RWPE2 (cell line): ENCODE measurements at regions not wholly inside any gene's neighbourhood (a gene's known extent, or its start where the extent isn't known, plus 50 kb on each side); places are given as distances from the start of the nearest gene placed in this dataset.
"Not testable (repeated sequence)": the region's sequence is repeated elsewhere in the genome, so short reads cannot be mapped to it uniquely, and the experiment has no call there.

Source experiments
- ATAC-seq: fragments of 200-7000 bp; cut with Tn5 transposase; 3 replicates; pipeline ENCODE4 v1.9.1; 2021; ENCODE audit warnings: low read depth
- DNase-seq: peaks from one replicate; pipeline ENCODE4 v3.0.0-alpha.2; 2020; ENCODE audit warnings: low spot score
- H3K27ac ChIP-seq: fragments of 450-650 bp; 2 replicates; pipeline ENCODE4 v1.5.1; 2017; ENCODE audit warnings: mild to moderate bottlenecking; ENCODE audit not compliant: poor library complexity, severe bottlenecking
- H3K27me3 ChIP-seq: fragments of 250-450 bp; sonication (Bioruptor Pico); 2 replicates; pipeline ENCODE4 v1.5.1; 2021; ENCODE audit warnings: mild to moderate bottlenecking, moderate library complexity; ENCODE audit not compliant: insufficient read depth, poor library complexity, severe bottlenecking
- H3K36me3 ChIP-seq: fragments of 250-450 bp; sonication (Bioruptor Pico); 2 replicates; pipeline ENCODE4 v1.5.1; 2020; ENCODE audit warnings: low read depth, mild to moderate bottlenecking, moderate library complexity
- H3K4me1 ChIP-seq: fragments of 250-450 bp; sonication (Bioruptor Pico); 2 replicates; pipeline ENCODE4 v1.5.1; 2021; ENCODE audit warnings: mild to moderate bottlenecking, moderate library complexity; ENCODE audit not compliant: insufficient read depth, poor library complexity, severe bottlenecking
- H3K4me3 ChIP-seq: fragments of 250-450 bp; sonication (Bioruptor Pico); 2 replicates; pipeline ENCODE4 v1.5.1; 2021; ENCODE audit warnings: mild to moderate bottlenecking, moderate library complexity; ENCODE audit not compliant: severe bottlenecking
- H3K9me3 ChIP-seq: fragments of 250-450 bp; sonication (Bioruptor Pico); 2 replicates; pipeline ENCODE4 v1.5.1; 2021; ENCODE audit warnings: mild to moderate bottlenecking, moderate library complexity; ENCODE audit not compliant: severe bottlenecking
- CTCF ChIP-seq: fragments of 450-650 bp; IDR thresholded peaks from one replicate; pipeline ENCODE4 v1.5.1; 2017; ENCODE audit warnings: mild to moderate bottlenecking, moderate library complexity; ENCODE audit not compliant: poor library complexity, severe bottlenecking

DNA sequence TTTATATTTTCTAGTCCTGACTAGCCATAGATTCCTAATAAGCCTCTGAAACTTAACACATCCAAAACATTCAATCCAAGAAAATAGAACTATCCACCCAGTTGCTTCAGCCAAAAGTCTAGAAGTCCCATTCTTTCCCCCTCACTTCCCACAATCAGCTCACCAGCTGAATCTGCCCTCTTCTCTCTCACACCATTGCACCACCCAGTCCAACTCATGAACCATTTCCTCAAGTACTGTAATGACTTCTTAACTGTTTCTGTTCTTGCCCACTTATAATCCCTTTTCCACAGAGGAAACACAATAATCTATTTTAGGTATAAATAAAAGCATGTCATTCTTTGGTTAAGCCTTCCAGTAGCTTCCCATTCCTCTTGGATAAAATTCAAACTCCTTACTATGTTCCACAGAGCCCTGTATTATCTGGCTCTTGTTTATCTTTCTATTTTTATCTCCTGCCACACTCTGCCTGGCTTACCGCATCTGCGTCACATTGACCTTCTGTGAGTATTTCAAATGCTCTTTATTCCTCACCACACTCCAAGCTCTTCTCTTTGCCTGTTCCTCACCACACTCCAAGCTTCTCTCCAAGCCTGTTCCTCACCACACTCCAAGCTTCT, 205.9 kb upstream of the FRG1 start:
- H3K4me3 ChIP-seq, H3K4me1 ChIP-seq, H3K36me3 ChIP-seq, ATAC-seq, H3K9me3 ChIP-seq, H3K27me3 ChIP-seq, DNase-seq, H3K27ac ChIP-seq: not testable (repeated sequence)

DNA sequence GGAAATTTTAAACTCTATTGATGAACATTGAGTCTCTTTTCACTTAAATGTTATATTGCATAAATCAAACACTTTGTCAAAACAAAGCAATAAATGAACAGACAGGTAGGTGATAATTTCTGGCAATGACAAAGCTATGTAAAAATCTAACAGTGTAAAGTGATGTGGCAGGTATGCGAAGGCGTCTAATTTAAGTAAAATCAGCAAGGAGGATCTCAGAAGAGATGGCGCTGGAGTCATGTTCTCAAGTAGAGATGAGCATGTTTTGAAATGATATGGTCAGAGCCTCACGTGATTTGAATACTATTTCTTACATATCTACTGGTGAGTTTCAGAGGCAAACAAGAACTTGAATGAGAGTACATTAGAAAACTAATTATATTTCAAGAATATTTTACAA, 204.0 kb upstream of the FRG1 start:
- not testable (repeated sequence) for ATAC-seq, DNase-seq

DNA sequence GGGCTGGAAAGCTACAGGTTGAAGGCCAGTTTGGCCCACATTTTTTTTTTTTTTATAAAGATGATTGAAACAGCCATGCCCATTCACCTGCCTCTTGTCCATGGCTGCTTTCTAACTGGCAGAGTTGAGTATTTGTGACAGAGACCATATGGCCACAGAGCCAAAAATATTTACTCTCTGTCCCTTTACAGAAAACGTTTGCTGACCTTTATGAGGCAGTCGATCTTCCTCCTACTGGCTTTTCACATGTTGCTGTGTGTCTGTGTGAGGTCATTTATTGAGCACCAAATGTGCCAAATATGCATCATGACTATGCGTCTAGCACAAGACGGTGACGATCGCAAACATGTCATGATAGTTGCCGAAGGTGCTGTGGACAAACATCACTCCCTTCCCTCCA, 200.6 kb upstream of the FRG1 start:
- H3K27me3 ChIP-seq, H3K9me3 ChIP-seq, ATAC-seq, H3K4me3 ChIP-seq, H3K36me3 ChIP-seq, H3K27ac ChIP-seq, DNase-seq, H3K4me1 ChIP-seq: not testable (repeated sequence)

More for the DNA sequence above, 204.0 kb upstream of the FRG1 start:
- H3K9me3 ChIP-seq, H3K27ac ChIP-seq, H3K27me3 ChIP-seq, H3K4me1 ChIP-seq, H3K36me3 ChIP-seq, H3K4me3 ChIP-seq: not testable (repeated sequence)

DNA sequence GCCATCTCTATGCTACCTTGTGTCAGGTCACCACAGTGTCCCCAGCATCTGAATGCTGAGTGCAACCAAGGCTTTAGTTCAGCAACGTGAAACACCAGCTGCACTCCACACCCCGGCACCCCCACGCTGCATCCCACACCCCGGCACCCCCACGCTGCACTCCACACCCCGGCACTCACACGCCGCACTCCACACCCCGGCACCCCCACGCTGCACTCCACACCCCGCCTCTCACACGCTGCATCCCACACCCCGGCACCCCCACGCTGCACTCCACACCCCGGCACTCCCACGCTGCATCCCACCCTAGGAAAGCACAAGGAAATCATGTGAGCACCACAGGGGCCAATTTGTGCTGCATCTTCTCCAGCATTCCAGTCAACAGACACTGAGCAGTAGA, 199.8 kb upstream of the FRG1 start:
- H3K4me1 ChIP-seq, result no peaks in the 10 kb centered on the region
- no peak overlapping the region for H3K4me3 ChIP-seq
- no peaks in the 10 kb centered on the region for H3K36me3 ChIP-seq
- no peaks in the 10 kb centered on the region for H3K9me3 ChIP-seq
- DNase-seq (no peak), ATAC-seq (no peak)
- no peaks in the 10 kb centered on the region for H3K27me3 ChIP-seq
- TF ChIP-seq CTCF, result no peak
- H3K27ac ChIP-seq, result no peak overlapping the region

DNA sequence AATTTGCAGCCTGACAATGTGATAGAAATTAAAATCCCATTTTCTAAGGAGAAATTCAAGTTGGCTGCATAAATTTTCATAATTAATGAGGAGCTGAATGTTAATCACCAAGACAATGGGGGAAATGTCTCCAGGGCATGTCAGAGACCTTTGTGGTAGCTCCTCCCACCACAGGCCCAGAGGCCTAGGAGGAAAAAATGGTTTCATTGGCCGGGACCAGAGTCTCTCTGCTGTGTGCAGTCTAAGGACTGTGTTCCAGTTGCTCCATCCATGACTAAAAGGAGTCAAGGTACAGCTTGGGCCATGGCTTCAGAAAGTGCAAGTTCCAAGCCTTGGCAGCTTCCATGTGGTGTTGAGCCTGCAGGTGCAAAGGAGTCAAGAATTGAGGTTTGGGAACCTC, 187.6 kb upstream of the FRG1 start:
- H3K9me3 ChIP-seq, H3K4me3 ChIP-seq, H3K27me3 ChIP-seq, H3K27ac ChIP-seq, DNase-seq, H3K36me3 ChIP-seq, ATAC-seq, H3K4me1 ChIP-seq: not testable (repeated sequence)

GRCh38 chr4:189763583-189763982, 177.1 kb upstream of the FRG1 start:
- TF ChIP-seq CTCF, result no peak
- no peaks in the 10 kb centered on the region for H3K9me3 ChIP-seq
- H3K36me3 ChIP-seq, result no peaks in the 10 kb centered on the region
- DNase-seq, result no peak
- no peak for ATAC-seq
- no peaks in the 10 kb centered on the region for H3K27me3 ChIP-seq
- H3K4me3 ChIP-seq, result no peak overlapping the region
- H3K27ac ChIP-seq, result no peak overlapping the region
- no peaks in the 10 kb centered on the region for H3K4me1 ChIP-seq

- ATAC-seq (no peak), DNase-seq (no peak)
- Histone ChIP-seq H3K27me3 (no peaks in the 10 kb centered on the region), H3K9me3 (no peaks in the 10 kb centered on the region), H3K4me1 (no peaks in the 10 kb centered on the region), H3K36me3 (no peaks in the 10 kb centered on the region), H3K27ac (no peak overlapping the region), H3K4me3 (no peak overlapping the region)
- TF ChIP-seq CTCF, result no peak
Measured at GRCh38 chr4:189765301-189765700, 175.4 kb upstream of the FRG1 start.
